Naive thymus-derived CD4-positive, alpha-beta T cell (primary cell): ENCODE measurements at regions not wholly inside any gene's neighbourhood (a gene's known extent, or its start where the extent isn't known, plus 50 kb on each side); places are given as distances from the start of the nearest gene placed in this dataset.
"Not testable (repeated sequence)": the region's sequence is repeated elsewhere in the genome, so short reads cannot be mapped to it uniquely, and the experiment has no call there.

Experiments
- ATAC-seq: fragments of 150-1000 bp; cut with Tn5 transposase; 2 replicates; pipeline ENCODE4 v1.10.0; 2021; ENCODE audit warnings: mild to moderate bottlenecking, moderate library complexity
- CTCF ChIA-PET: fragments of 350-600 bp; sonication (Branson Sonifier 250); formaldehyde crosslinking; loops from one replicate; lab custom pipeline; 2021; ENCODE audit warnings: antibody characterized with exemption; lab: Charles Lee
- POLR2A ChIA-PET: fragments of 350-600 bp; sonication (Branson Sonifier 250); formaldehyde crosslinking; loops from one replicate; lab custom pipeline; 2021; ENCODE audit warnings: antibody characterized with exemption, inconsistent platforms; lab: Charles Lee
- DNase-seq, 9 donors: peaks; one replicate each; pipeline versions ENCODE4 v3.0.0 to v3.0.0-alpha.2; 2020 to 2022; ENCODE audit warnings: mixed read lengths in 1 of 9
- H3K27ac ChIP-seq: one replicate; pipeline ENCODE4 v1.7.0; 2013; ENCODE audit warnings: mild to moderate bottlenecking, low read depth, low read length, moderate library complexity
- H3K27me3 ChIP-seq, 2 donors: one replicate each; pipeline ENCODE4 v1.7.0; 2013; ENCODE audit warnings: low read length in 2 of 2, mild to moderate bottlenecking in 2 of 2, moderate library complexity in 2 of 2; ENCODE audit not compliant: control insufficient read depth in 2 of 2, insufficient read depth in 2 of 2
- H3K36me3 ChIP-seq, 3 experiments: 1 replicate in 2 of 3; 2 replicates in 1 of 3; pipeline ENCODE4 v1.7.0; 2013; ENCODE audit warnings: low read length in 3 of 3, mild to moderate bottlenecking in 3 of 3, moderate library complexity in 1 of 3; ENCODE audit not compliant: insufficient read depth in 3 of 3, control insufficient read depth in 2 of 3
- H3K4me1 ChIP-seq, 2 donors: one replicate each; pipeline ENCODE4 v1.7.0; 2013; ENCODE audit warnings: low read length in 2 of 2, mild to moderate bottlenecking in 2 of 2, moderate library complexity in 1 of 2; ENCODE audit not compliant: control insufficient read depth in 2 of 2, insufficient read depth in 2 of 2
- H3K4me3 ChIP-seq: 2 replicates; pipeline ENCODE4 v1.7.0; 2013; ENCODE audit warnings: mild to moderate bottlenecking, low read length
- H3K9me3 ChIP-seq, 3 experiments: 1 replicate in 2 of 3; 2 replicates in 1 of 3; pipeline ENCODE4 v1.7.0; 2013; ENCODE audit warnings: low read length in 3 of 3; ENCODE audit not compliant: control insufficient read depth in 2 of 3
- H3K27ac Mint-ChIP-seq, 9 donors: one replicate each; pipeline ENCODE4 v1.8.0; 2020 to 2022; ENCODE audit warnings: mixed read lengths in 9 of 9, mild to moderate bottlenecking in 8 of 9, moderate library complexity in 5 of 9, inconsistent platforms in 2 of 9
- H3K27me3 Mint-ChIP-seq, 5 donors: one replicate each; pipeline ENCODE4 v1.8.0; 2021 to 2022; ENCODE audit warnings: mixed read lengths in 5 of 5, mild to moderate bottlenecking in 1 of 5
- H3K36me3 Mint-ChIP-seq, 5 donors: one replicate each; pipeline ENCODE4 v1.8.0; 2020 to 2022; ENCODE audit warnings: mixed read lengths in 5 of 5, mild to moderate bottlenecking in 3 of 5, inconsistent platforms in 1 of 5
- H3K4me1 Mint-ChIP-seq, 7 donors: one replicate each; pipeline ENCODE4 v1.8.0; 2020 to 2022; ENCODE audit warnings: mixed read lengths in 7 of 7, mild to moderate bottlenecking in 3 of 7, inconsistent platforms in 1 of 7
- H3K4me3 Mint-ChIP-seq, 10 donors: one replicate each; pipeline ENCODE4 v1.8.0; 2020 to 2022; ENCODE audit warnings: mild to moderate bottlenecking in 10 of 10, mixed read lengths in 10 of 10, moderate library complexity in 6 of 10, inconsistent platforms in 2 of 10
- H3K9me3 Mint-ChIP-seq, 11 donors: one replicate each; pipeline ENCODE4 v1.8.0; 2020 to 2022; ENCODE audit warnings: mixed read lengths in 11 of 11, mild to moderate bottlenecking in 4 of 11, inconsistent platforms in 1 of 11, moderate library complexity in 1 of 11
- intact Hi-C, 2 donors: fragments of 100-400 bp; cut with micrococcal nuclease; formaldehyde crosslinking; loops; one replicate each; pipeline ENCODE4 v1.15.1; 2023

DNA sequence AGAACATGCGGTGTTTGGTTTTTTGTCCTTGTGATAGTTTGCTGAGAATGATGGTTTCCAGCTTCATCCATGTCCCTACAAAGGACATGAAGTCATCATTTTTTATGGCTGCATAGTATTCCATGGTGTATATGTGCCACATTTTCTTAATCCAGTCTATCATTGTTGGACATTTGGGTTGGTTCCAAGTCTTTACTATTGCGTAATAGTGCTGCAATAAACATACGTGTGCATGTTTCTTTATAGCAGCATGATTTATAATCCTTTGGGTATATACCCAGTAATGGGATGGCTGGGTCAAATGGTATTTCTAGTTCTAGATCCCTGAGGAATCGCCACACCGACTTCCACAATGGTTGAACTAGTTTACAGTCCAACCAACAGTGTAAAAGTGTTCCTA is 471.6 kb upstream of the MEIS1 start:
- H3K27ac Mint-ChIP-seq, H3K27me3 Mint-ChIP-seq, H3K4me3 ChIP-seq, POLR2A ChIA-PET, H3K4me3 Mint-ChIP-seq, H3K36me3 ChIP-seq, CTCF ChIA-PET, H3K4me1 ChIP-seq, DNase-seq, H3K27ac ChIP-seq, H3K4me1 Mint-ChIP-seq, H3K27me3 ChIP-seq, ATAC-seq, H3K9me3 ChIP-seq, H3K36me3 Mint-ChIP-seq, intact Hi-C loops: not testable (repeated sequence)
- peaks cover 0 to 17% (median 7%) of the 10 kb centered on the region in 11 donors for H3K9me3 Mint-ChIP-seq

DNA sequence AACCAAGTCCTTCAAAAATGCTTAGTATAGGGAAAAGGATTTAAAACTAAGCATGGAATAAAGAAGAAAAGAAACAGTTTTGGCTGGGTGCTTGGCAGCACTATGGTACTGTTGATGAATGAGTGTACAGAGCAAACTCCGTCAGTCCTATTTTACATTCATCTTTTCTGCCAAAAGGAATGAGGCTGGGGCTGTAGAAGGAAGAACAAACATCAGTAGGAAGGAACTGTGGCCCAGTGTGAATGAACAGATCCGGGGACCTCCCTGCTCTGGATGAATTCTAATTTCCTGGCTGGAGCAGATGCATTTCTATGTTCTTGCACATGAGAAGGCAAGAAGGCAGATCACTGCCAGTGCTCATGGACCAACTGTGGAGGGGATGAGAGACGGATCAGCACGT is 474.0 kb upstream of the MEIS1 start:
- Histone ChIP-seq H3K4me3 (no peak overlapping the region), H3K4me1 (no peaks in the 10 kb centered on the region), H3K36me3 (no peaks in the 10 kb centered on the region), H3K9me3 (no peaks in the 10 kb centered on the region), H3K27ac (no peak overlapping the region), H3K27me3 (no peaks in the 10 kb centered on the region)
- Mint-ChIP-seq H3K9me3 (peaks cover 0 to 24% (median 10%) of the 10 kb centered on the region in 11 donors), H3K27me3 (peaks cover 0 to 9% (median 4%) of the 10 kb centered on the region in 5 donors), H3K27ac (no peak overlapping the region), H3K4me3 (no peak overlapping the region), H3K4me1 (no peaks in the 10 kb centered on the region), H3K36me3 (peaks cover 0 to 3% (median 0%) of the 10 kb centered on the region in 5 donors)
- CTCF ChIA-PET = no interaction called here
- intact Hi-C loops = no loop called here
- POLR2A ChIA-PET = no interaction called here
- ATAC-seq (no peak), DNase-seq (no peak)

DNA sequence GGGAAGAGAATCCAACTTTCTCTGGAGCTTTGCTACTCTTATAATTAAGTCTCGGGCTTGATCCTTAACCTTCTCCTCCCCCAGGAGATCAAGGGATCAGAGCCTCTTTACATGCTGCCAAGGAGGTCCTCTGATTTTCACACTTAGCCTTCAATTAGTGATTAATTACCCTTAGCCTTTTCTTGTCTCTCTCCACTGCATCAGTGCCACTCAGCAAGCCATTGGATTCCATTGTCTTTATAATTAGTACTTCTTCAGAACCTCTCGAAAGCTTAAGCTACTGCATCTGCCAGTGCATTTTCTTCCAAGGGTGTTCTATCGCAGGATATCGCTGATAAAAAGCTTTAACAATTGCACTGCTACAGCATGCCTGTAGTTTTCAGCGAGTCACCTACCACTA is 477.0 kb upstream of the MEIS1 start:
- Mint-ChIP-seq H3K27ac (no peak overlapping the region), H3K4me3 (no peak overlapping the region), H3K9me3 (peaks cover 0 to 21% (median 10%) of the 10 kb centered on the region in 11 donors), H3K4me1 (no peaks in the 10 kb centered on the region), H3K36me3 (peaks cover 0 to 3% (median 0%) of the 10 kb centered on the region in 5 donors), H3K27me3 (peaks cover 0 to 9% (median 4%) of the 10 kb centered on the region in 5 donors)
- DNase-seq = no peak
- intact Hi-C loops = no loop called here
- ATAC-seq = no peak
- Histone ChIP-seq H3K27me3 (no peaks in the 10 kb centered on the region), H3K36me3 (no peaks in the 10 kb centered on the region), H3K4me3 (no peak overlapping the region), H3K9me3 (no peaks in the 10 kb centered on the region), H3K27ac (no peak overlapping the region), H3K4me1 (no peaks in the 10 kb centered on the region)
- CTCF ChIA-PET = no interaction called here
- POLR2A ChIA-PET = no interaction called here

DNA sequence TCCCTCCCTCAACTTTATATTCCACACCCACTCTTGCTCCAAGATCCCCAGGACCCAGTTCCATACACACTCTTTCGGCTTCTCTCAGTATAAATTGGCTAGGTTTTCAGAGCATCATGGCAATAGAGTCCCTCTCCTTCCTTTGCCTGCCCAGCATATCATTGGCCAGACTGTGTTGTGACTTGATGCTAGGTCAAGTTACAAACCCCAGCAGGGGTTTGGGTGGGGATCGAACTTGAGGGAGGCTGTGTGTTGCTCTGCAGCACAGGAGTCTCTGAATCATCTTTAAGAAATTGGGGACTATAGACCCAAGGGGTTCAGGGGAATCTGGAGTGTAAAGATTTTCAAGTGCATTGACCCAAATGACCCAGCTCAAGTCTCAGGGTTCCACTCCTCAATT is 477.5 kb upstream of the MEIS1 start:
- H3K4me3 Mint-ChIP-seq = no peak overlapping the region
- H3K9me3 Mint-ChIP-seq = peaks cover 0 to 18% (median 8%) of the 10 kb centered on the region in 11 donors
- H3K27me3 Mint-ChIP-seq = peaks cover 0 to 9% (median 4%) of the 10 kb centered on the region in 5 donors
- ATAC-seq = no peak
- Histone ChIP-seq H3K27ac (no peak overlapping the region), H3K4me3 (no peak overlapping the region), H3K36me3 (no peaks in the 10 kb centered on the region), H3K9me3 (no peaks in the 10 kb centered on the region), H3K27me3 (no peaks in the 10 kb centered on the region), H3K4me1 (no peaks in the 10 kb centered on the region)
- H3K4me1 Mint-ChIP-seq = no peaks in the 10 kb centered on the region
- POLR2A ChIA-PET = no interaction called here
- intact Hi-C loops = no loop called here
- no peak for DNase-seq
- H3K27ac Mint-ChIP-seq = no peak overlapping the region
- CTCF ChIA-PET = no interaction called here
- peaks cover 0 to 3% (median 0%) of the 10 kb centered on the region in 5 donors for H3K36me3 Mint-ChIP-seq

DNA sequence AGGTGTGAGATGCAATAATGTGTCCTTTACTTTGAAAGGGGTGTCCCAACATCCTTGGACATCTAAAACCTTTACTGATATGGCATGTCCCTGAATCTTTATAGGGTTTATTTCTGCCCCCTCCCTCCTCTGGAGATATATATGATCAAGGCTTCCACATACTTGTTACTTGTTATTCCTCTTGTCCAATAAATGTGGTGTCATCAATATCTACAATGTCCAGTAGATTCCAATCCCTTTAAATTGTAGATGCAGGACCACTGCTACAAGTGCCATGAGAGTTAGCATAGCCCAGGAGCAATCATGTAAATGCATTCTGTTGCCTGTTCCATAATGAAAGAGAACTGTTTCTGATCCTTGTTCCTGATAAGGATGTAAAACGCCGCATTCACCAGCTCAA is 479.7 kb upstream of the MEIS1 start:
- CTCF ChIA-PET = no interaction called here
- Histone ChIP-seq H3K27me3 (no peaks in the 10 kb centered on the region), H3K4me1 (no peaks in the 10 kb centered on the region), H3K4me3 (no peak overlapping the region), H3K27ac (no peak overlapping the region), H3K9me3 (no peaks in the 10 kb centered on the region), H3K36me3 (no peaks in the 10 kb centered on the region)
- ATAC-seq (no peak), DNase-seq (no peak)
- no peaks in the 10 kb centered on the region for H3K4me1 Mint-ChIP-seq
- H3K36me3 Mint-ChIP-seq = peaks cover 0 to 3% (median 0%) of the 10 kb centered on the region in 5 donors
- POLR2A ChIA-PET = no interaction called here
- peaks cover 0 to 9% (median 4%) of the 10 kb centered on the region in 5 donors for H3K27me3 Mint-ChIP-seq
- H3K27ac Mint-ChIP-seq = no peak overlapping the region
- intact Hi-C loops = no loop called here
- H3K4me3 Mint-ChIP-seq = no peak overlapping the region
- H3K9me3 Mint-ChIP-seq = peaks cover 0 to 10% (median 3%) of the 10 kb centered on the region in 11 donors

DNA sequence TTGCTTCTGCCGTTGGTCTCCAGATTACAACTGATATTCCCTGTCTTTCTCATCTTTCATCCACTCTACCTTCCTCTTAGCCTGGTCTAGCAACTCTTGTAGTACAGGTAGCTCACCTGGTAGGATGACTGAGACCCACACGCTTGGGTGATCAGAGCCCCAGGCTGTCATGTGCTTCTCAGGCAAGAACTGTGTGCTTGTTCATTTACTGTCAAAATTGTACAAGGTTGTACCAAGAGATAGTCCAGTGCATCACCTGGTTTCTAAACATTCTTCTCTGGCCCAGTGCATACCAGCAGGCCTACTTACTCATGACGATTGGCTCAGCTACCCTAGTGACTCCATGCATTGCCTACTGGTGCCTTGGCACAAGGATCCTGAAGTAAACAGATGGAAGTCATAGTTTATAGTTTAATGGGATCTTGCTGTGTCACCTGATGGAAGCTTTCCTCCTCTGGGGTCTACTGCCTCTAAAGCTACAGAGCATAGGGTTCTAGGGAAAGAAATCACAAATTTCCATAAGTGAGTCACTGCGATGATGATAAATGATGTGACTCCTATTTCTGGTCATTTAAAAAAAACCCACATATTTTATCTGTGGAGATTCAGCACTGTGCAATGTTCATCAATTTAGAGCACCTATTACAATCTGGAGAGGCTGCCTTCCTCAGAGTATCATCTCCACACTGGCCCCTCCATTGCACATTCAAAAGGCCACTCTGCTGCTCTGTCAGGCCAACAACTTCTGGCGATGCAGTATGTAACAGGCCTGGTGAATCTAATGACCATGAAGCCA is 481.8 kb upstream of the MEIS1 start:
- ChIA-PET CTCF (no interaction called here), POLR2A (no interaction called here)
- H3K4me1 Mint-ChIP-seq = no peaks in the 10 kb centered on the region
- Histone ChIP-seq H3K36me3 (no peaks in the 10 kb centered on the region), H3K9me3 (no peaks in the 10 kb centered on the region), H3K4me3 (no peak overlapping the region), H3K27me3 (no peaks in the 10 kb centered on the region), H3K27ac (no peak overlapping the region), H3K4me1 (no peaks in the 10 kb centered on the region)
- DNase-seq = no peak
- H3K36me3 Mint-ChIP-seq = peaks cover 0 to 3% (median 0%) of the 10 kb centered on the region in 5 donors
- H3K27me3 Mint-ChIP-seq = peaks cover 0 to 9% (median 4%) of the 10 kb centered on the region in 5 donors
- intact Hi-C loops = no loop called here
- no peak for ATAC-seq
- H3K27ac Mint-ChIP-seq = no peak overlapping the region
- H3K4me3 Mint-ChIP-seq = no peak overlapping the region
- peaks cover 0 to 10% (median 3%) of the 10 kb centered on the region in 11 donors for H3K9me3 Mint-ChIP-seq

DNA sequence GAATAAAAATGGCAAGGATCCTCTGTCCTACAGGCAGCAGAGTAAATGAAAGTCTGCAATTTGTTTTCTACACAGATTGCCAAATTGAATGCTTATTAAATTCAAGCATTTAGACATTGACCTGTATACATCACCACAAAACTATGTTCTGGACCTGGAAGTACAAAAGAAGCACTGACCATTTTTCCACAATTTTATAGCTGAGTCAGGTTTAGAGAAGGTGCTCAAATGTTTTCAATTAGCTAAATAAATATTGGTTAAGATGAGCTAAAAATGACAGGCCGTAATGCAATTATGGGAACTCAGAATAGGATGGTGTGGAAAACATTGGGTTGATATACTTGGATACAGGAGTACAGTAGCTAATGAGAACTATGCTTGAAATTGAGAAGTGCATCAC is 490.7 kb upstream of the MEIS1 start:
- H3K27me3 Mint-ChIP-seq = peaks cover 0 to 6% (median 0%) of the 10 kb centered on the region in 5 donors
- ChIA-PET POLR2A (no interaction called here), CTCF (no interaction called here)
- H3K9me3 Mint-ChIP-seq = peaks cover 0 to 10% (median 4%) of the 10 kb centered on the region in 11 donors
- DNase-seq = no peak
- no peaks in the 10 kb centered on the region for H3K36me3 ChIP-seq
- no peak overlapping the region for H3K27ac Mint-ChIP-seq
- H3K4me1 ChIP-seq = no peaks in the 10 kb centered on the region
- H3K9me3 ChIP-seq = no peaks in the 10 kb centered on the region
- H3K36me3 Mint-ChIP-seq = peaks cover 0 to 3% (median 0%) of the 10 kb centered on the region in 5 donors
- ATAC-seq = no peak
- no peak overlapping the region for H3K4me3 ChIP-seq
- no peak overlapping the region for H3K27ac ChIP-seq
- no peak overlapping the region for H3K4me3 Mint-ChIP-seq
- intact Hi-C loops = no loop called here
- H3K27me3 ChIP-seq = no peaks in the 10 kb centered on the region
- H3K4me1 Mint-ChIP-seq = no peaks in the 10 kb centered on the region
